Mucosa of descending colon (tissue), 3 donors: ENCODE measurements at regions not wholly inside any gene's neighbourhood (a gene's known extent, or its start where the extent isn't known, plus 50 kb on each side); places are given as distances from the start of the nearest gene placed in this dataset.

ENCODE experiments used
- ATAC-seq: fragments of 200-7000 bp; cut with Tn5 transposase; one replicate; pipeline ENCODE4 v1.9.1; 2020; ENCODE audit warnings: mild to moderate bottlenecking, moderate library complexity
- DNase-seq, 3 donors: peaks; one replicate each; pipeline ENCODE4 v3.0.0-alpha.2; 2020
- H3K36me3 ChIP-seq: fragments of 200-600 bp; one replicate; pipeline ENCODE4 v1.8.0; 2021; ENCODE audit warnings: low read depth, mild to moderate bottlenecking
- H3K4me1 ChIP-seq: fragments of 200-600 bp; one replicate; pipeline ENCODE4 v1.8.0; 2021; ENCODE audit warnings: low read depth, mild to moderate bottlenecking
- H3K4me3 ChIP-seq: fragments of 200-600 bp; one replicate; pipeline ENCODE4 v1.8.0; 2021; ENCODE audit warnings: mild to moderate bottlenecking
- H3K9me3 ChIP-seq: fragments of 200-600 bp; one replicate; pipeline ENCODE4 v1.8.0; 2021; ENCODE audit warnings: mild to moderate bottlenecking
- intact Hi-C, 2 donors: fragments of 100-400 bp; cut with DNase I in 1 of 2; cut with micrococcal nuclease in 1 of 2; formaldehyde crosslinking; loops; one replicate each; pipeline versions ENCODE4 v1.11.0 to v1.11.1; 2022; cut with DNase I, micrococcal nuclease
- TF ChIP-seq, protein P1 (sequence below): fragments of 200-600 bp; IDR thresholded peaks from one replicate; pipeline ENCODE4 v1.8.0; 2022; ENCODE audit warnings: antibody characterized with exemption, mild to moderate bottlenecking
- donor health status: DM: no; HTN: no; CAD: no; lungs with moderate emphysema.
- donor health status: DM: no; HTN: no; CAD: no.
- donor health status: DM: no; HTN: yes; CAD: no.

DNA sequence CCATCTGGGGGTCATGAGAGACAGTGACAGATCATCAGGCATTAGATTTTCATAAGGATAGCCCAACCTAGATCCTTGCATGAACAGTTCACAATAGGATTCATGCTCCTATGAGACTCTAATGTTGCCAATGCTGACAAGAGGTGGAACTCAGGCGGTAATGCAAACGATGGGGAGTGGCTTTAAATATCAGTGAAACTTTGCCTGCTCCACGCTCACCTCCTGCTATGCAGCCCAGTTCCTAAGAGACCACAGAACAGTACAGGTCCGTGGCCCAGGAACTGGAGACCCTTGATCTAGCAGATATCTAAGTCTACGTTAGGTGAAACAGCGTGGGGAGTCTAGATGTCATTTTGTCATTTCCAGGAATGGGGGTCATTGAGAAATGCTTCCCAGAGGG, 165.7 kb downstream of the OR13H1 start:
- Histone ChIP-seq H3K36me3 (no peaks in the 10 kb centered on the region), H3K9me3 (no peaks in the 10 kb centered on the region), H3K4me1 (no peaks in the 10 kb centered on the region), H3K4me3 (no peak overlapping the region)
- intact Hi-C loops: no loop called here
- no peak for ATAC-seq
- DNase-seq: no peak
- TF ChIP-seq, protein P1, sequence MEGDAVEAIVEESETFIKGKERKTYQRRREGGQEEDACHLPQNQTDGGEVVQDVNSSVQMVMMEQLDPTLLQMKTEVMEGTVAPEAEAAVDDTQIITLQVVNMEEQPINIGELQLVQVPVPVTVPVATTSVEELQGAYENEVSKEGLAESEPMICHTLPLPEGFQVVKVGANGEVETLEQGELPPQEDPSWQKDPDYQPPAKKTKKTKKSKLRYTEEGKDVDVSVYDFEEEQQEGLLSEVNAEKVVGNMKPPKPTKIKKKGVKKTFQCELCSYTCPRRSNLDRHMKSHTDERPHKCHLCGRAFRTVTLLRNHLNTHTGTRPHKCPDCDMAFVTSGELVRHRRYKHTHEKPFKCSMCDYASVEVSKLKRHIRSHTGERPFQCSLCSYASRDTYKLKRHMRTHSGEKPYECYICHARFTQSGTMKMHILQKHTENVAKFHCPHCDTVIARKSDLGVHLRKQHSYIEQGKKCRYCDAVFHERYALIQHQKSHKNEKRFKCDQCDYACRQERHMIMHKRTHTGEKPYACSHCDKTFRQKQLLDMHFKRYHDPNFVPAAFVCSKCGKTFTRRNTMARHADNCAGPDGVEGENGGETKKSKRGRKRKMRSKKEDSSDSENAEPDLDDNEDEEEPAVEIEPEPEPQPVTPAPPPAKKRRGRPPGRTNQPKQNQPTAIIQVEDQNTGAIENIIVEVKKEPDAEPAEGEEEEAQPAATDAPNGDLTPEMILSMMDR: no peak

DNA sequence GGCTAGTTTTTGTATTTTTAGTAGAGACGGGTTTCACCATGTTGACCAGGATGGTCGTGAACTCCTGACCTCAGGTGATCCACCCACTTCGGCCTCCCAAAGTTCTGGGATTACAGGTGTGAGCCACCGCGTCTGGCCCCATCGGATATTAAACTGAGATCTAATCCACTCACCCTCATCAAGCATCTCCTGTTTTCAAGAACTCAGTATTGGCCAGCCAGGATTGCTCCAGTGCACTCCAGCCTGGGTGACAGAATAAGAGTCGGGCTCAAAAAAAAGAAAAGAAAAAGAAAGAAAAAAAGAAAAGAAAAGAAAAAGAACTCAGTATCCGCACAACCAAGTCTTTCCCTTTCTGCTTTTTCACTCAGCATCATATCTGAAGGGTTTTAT, 167.6 kb downstream of the OR13H1 start:
- intact Hi-C loops: no loop called here
- DNase-seq (no peak), ATAC-seq (no peak)
- Histone ChIP-seq H3K36me3 (no peaks in the 10 kb centered on the region), H3K4me1 (no peaks in the 10 kb centered on the region), H3K4me3 (no peak overlapping the region), H3K9me3 (no peaks in the 10 kb centered on the region)
- TF ChIP-seq, protein P1: no peak

DNA sequence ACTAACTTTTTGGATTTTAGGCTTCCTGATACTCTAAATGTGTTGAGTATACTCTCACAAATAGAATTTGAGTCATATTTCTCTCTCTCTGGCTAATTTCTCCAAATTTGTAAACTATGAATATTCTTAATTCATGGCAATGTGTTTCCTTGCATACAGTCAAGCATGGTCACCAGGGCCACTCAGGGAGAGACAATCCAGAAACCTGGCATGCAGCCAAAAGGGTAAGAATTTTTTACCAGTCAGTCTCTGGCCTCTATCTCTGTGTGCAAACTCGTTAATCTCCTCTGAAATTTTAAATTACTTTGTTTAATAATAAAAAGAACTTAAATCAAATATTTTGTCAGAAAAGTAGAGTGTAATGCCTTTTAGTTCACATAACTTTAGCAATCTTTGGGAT, 179.8 kb downstream of the OR13H1 start:
- Histone ChIP-seq H3K4me1 (no peaks in the 10 kb centered on the region), H3K36me3 (no peaks in the 10 kb centered on the region), H3K4me3 (no peak overlapping the region), H3K9me3 (no peaks in the 10 kb centered on the region)
- ATAC-seq: no peak
- TF ChIP-seq, protein P1: no peak
- intact Hi-C loops: no loop called here
- no peak for DNase-seq

DNA sequence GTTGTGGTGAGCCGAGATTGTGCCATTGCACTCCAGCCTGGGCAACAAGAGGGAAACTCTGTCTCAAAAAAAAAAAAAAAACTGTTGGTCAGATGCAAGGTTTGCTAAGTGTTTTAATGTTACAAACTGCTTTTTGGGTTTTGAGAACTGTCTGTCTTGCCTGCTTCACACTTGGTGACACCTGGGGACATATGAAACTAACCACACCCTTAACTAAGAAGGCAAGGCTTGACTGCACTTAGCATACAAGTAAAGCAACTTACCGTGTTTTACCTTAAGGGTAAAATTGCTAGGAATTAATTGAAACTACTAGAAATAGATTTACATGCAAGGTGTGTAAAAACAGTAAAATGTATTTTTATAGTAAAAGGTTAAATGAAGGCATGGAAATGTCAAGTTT, 180.4 kb downstream of the OR13H1 start:
- no peak for DNase-seq
- Histone ChIP-seq H3K4me1 (no peaks in the 10 kb centered on the region), H3K36me3 (no peaks in the 10 kb centered on the region), H3K9me3 (peaks cover under 1% of the 10 kb centered on the region), H3K4me3 (no peak overlapping the region)
- intact Hi-C loops: no loop called here
- TF ChIP-seq, protein P1: no peak
- ATAC-seq: no peak

DNA sequence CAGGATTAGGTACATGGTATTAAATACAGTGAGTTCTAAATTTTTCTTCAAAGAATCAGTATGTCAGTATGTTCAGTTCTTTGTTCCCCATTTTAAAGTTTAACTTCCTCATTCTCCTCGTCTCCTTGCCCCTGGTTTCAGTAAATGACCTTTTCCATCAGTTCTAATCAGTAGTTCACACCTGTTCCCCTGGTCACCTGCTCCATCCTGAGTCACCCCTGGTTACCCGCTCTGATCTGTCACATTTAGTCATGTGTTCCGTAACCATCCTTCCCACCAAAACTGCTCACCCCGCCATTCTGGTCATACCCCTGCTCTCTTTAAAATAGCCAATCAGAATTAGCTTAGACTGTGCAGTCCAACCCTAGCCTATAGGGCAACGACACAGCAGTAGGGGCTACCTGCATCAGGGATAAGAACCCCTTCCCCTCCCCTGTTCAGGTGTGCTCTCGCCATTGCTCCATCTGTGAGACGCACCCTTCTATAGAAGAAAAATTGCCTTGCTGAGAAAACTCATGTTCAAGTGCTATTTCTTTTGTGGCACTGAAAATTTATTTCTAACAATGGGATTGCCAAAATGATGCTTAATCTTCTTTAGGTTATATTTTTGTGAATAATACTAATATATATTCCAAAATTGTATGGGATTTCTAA, 181.3 kb downstream of the OR13H1 start:
- intact Hi-C loops: no loop called here
- TF ChIP-seq, protein P1: no peak
- H3K4me1 ChIP-seq: no peaks in the 10 kb centered on the region
- peaks cover 3% of the 10 kb centered on the region for H3K9me3 ChIP-seq
- DNase-seq (no peak), ATAC-seq (no peak)
- H3K36me3 ChIP-seq: no peaks in the 10 kb centered on the region
- no peak overlapping the region for H3K4me3 ChIP-seq

DNA sequence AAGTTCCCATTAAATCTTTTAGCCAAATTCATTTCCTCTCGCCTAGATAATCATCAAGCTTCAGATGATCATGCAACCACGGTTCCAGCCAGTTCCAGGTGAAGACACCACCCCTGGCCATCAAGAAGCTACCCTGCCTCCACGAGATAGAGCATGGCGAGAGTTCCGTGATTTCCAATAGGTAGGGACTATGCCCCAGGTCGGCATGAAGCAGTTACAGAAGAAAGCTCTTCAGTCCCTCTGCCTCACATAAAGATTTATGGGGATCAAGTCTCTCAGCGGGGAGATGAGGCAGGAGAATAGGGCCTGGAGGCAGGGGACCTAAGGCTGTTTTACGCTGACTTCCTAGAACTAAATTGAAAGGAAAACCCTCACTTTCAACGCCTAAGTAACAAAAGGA, 183.9 kb downstream of the OR13H1 start:
- Histone ChIP-seq H3K36me3 (no peaks in the 10 kb centered on the region), H3K4me1 (no peaks in the 10 kb centered on the region), H3K9me3 (peaks cover 3% of the 10 kb centered on the region), H3K4me3 (no peak overlapping the region)
- DNase-seq: no peak
- TF ChIP-seq, protein P1: no peak
- ATAC-seq: no peak
- intact Hi-C loops: no loop called here
